CD14-positive monocyte (primary cell): ENCODE measurements at regions not wholly inside any gene's neighbourhood (a gene's known extent, or its start where the extent isn't known, plus 50 kb on each side); places are given as distances from the start of the nearest gene placed in this dataset.

ENCODE experiments used
- DNase-seq, 3 donors: peaks; one replicate each; pipeline ENCODE4 v3.0.0-alpha.2; 2011 to 2022
- H2AFZ ChIP-seq: 2 replicates; pipeline ENCODE4 v1.6.0; 2012; ENCODE audit warnings: mild to moderate bottlenecking, low read depth, low read length, inconsistent platforms; ENCODE audit not compliant: insufficient read depth, poor library complexity, severe bottlenecking
- H3K27ac ChIP-seq, 2 donors: 1 replicate in 1 of 2; 2 replicates in 1 of 2; pipeline ENCODE4 v1.5.1; 2012 to 2013; ENCODE audit warnings: low read length in 2 of 2, control low read depth in 1 of 2, inconsistent platforms in 1 of 2, low read depth in 1 of 2, mild to moderate bottlenecking in 1 of 2
- H3K27me3 ChIP-seq, 2 donors: one replicate each; pipeline versions ENCODE4 v1.6.0 to v1.6.1; 2011 to 2013; ENCODE audit warnings: low read length in 2 of 2; ENCODE audit not compliant: control insufficient read depth in 2 of 2, insufficient read depth in 2 of 2
- H3K36me3 ChIP-seq, 2 donors: replicated peaks in 1 of 2; 1 replicate in 1 of 2; 2 replicates in 1 of 2; pipeline versions ENCODE4 v1.5.1 to v1.6.1; 2012 to 2013; ENCODE audit warnings: low read length in 2 of 2, control low read depth in 1 of 2, inconsistent platforms in 1 of 2, mild to moderate bottlenecking in 1 of 2; ENCODE audit not compliant: insufficient read depth in 2 of 2, control insufficient read depth in 1 of 2
- H3K4me1 ChIP-seq, 2 donors: 1 replicate in 1 of 2; 2 replicates in 1 of 2; pipeline versions ENCODE4 v1.5.1 to v1.6.1; 2012 to 2013; ENCODE audit warnings: low read length in 2 of 2, control low read depth in 1 of 2, inconsistent platforms in 1 of 2, mild to moderate bottlenecking in 1 of 2, moderate library complexity in 1 of 2; ENCODE audit not compliant: insufficient read depth in 2 of 2, control insufficient read depth in 1 of 2
- H3K4me2 ChIP-seq: replicated peaks from 2 replicates; pipeline ENCODE3; 2012; ENCODE audit warnings: low read length, moderate library complexity, mild to moderate bottlenecking; ENCODE audit not compliant: poor library complexity, severe bottlenecking; ENCODE audit errors: extremely low read depth
- H3K4me3 ChIP-seq, 3 experiments: fragments of 200-600 bp in 1 of 3; sonication (generic) in 1 of 3; replicated peaks in 1 of 3; 1 replicate in 2 of 3; 2 replicates in 1 of 3; pipeline ENCODE4 v1.5.1; 2011 to 2013; ENCODE audit warnings: low read length in 3 of 3, mild to moderate bottlenecking in 3 of 3, control low read depth in 2 of 3, low read depth in 2 of 3, inconsistent platforms in 1 of 3, moderate library complexity in 1 of 3
- H3K79me2 ChIP-seq: 2 replicates; pipeline ENCODE4 v1.6.0; 2012; ENCODE audit warnings: mild to moderate bottlenecking, control low read depth, inconsistent platforms, low read length, moderate library complexity; ENCODE audit not compliant: insufficient read depth
- H3K9ac ChIP-seq: 2 replicates; pipeline ENCODE4 v1.6.0; 2017; ENCODE audit warnings: low read length, mild to moderate bottlenecking; ENCODE audit not compliant: insufficient read depth, poor library complexity, severe bottlenecking
- H3K9me3 ChIP-seq, 2 donors: replicated peaks in 1 of 2; 1 replicate in 1 of 2; 2 replicates in 1 of 2; pipeline versions ENCODE4 v1.5.1 to v1.6.1; 2012 to 2013; ENCODE audit warnings: low read length in 2 of 2, control low read depth in 1 of 2; ENCODE audit not compliant: control insufficient read depth in 1 of 2, insufficient read depth in 1 of 2
- H4K20me1 ChIP-seq: 2 replicates; pipeline ENCODE4 v1.6.0; 2012; ENCODE audit warnings: mild to moderate bottlenecking, low read length, control low read depth, moderate library complexity; ENCODE audit not compliant: insufficient read depth
- H3K27ac Mint-ChIP-seq, 7 donors: one replicate each; pipeline ENCODE4 v1.8.0; 2020; ENCODE audit warnings: mild to moderate bottlenecking in 7 of 7, mixed read lengths in 7 of 7, moderate library complexity in 6 of 7, inconsistent platforms in 2 of 7
- H3K27me3 Mint-ChIP-seq, 3 donors: one replicate each; pipeline ENCODE4 v1.8.0; 2021 to 2022; ENCODE audit warnings: low read depth in 3 of 3, mild to moderate bottlenecking in 3 of 3, mixed read lengths in 3 of 3, moderate library complexity in 3 of 3, inconsistent platforms in 1 of 3
- H3K36me3 Mint-ChIP-seq, 2 donors: one replicate each; pipeline ENCODE4 v1.8.0; 2020; ENCODE audit warnings: mixed read lengths in 2 of 2, inconsistent platforms in 1 of 2, mild to moderate bottlenecking in 1 of 2
- H3K4me1 Mint-ChIP-seq: one replicate; pipeline ENCODE4 v1.8.0; 2020; ENCODE audit warnings: mild to moderate bottlenecking, mixed read lengths
- H3K4me3 Mint-ChIP-seq, 2 donors: one replicate each; pipeline ENCODE4 v1.8.0; 2020; ENCODE audit warnings: mild to moderate bottlenecking in 2 of 2, mixed read lengths in 2 of 2, moderate library complexity in 1 of 2
- H3K9me3 Mint-ChIP-seq, 7 donors: one replicate each; pipeline ENCODE4 v1.8.0; 2020 to 2022; ENCODE audit warnings: mixed read lengths in 7 of 7, mild to moderate bottlenecking in 6 of 7, moderate library complexity in 6 of 7, inconsistent platforms in 2 of 7
- WGBS: methylation state at CpG from one replicate; pipeline ENCODE4 v1.1.5; 2013; ENCODE audit warnings: missing lambda C conversion rate; ENCODE audit not compliant: insufficient coverage; 5-methylcytosine and 5-hydroxymethylcytosine counted together
- intact Hi-C, 2 donors: fragments of 100-400 bp; cut with micrococcal nuclease; formaldehyde crosslinking; loops; one replicate each; pipeline versions ENCODE4 v1.15.0 to v1.15.1; 2023
- TF ChIP-seq, protein P1 (sequence below): fragments of 200-600 bp; IDR thresholded peaks from one replicate; pipeline ENCODE4 v1.8.0; 2022; ENCODE audit warnings: antibody characterized with exemption, mild to moderate bottlenecking

GRCh38 chr12:131404705-131405104, 306.2 kb upstream of the SFSWAP start:
- Mint-ChIP-seq H3K4me3 (no peak overlapping the region), H3K4me1 (no peaks in the 10 kb centered on the region), H3K36me3 (no peaks in the 10 kb centered on the region), H3K27ac (no peak overlapping the region), H3K9me3 (peaks cover 0 to 4% (median 1%) of the 10 kb centered on the region in 7 donors), H3K27me3 (peaks cover 0 to 9% (median 2%) of the 10 kb centered on the region in 3 donors)
- H3K79me2 ChIP-seq, result no peaks in the 10 kb centered on the region
- TF ChIP-seq, protein P1, sequence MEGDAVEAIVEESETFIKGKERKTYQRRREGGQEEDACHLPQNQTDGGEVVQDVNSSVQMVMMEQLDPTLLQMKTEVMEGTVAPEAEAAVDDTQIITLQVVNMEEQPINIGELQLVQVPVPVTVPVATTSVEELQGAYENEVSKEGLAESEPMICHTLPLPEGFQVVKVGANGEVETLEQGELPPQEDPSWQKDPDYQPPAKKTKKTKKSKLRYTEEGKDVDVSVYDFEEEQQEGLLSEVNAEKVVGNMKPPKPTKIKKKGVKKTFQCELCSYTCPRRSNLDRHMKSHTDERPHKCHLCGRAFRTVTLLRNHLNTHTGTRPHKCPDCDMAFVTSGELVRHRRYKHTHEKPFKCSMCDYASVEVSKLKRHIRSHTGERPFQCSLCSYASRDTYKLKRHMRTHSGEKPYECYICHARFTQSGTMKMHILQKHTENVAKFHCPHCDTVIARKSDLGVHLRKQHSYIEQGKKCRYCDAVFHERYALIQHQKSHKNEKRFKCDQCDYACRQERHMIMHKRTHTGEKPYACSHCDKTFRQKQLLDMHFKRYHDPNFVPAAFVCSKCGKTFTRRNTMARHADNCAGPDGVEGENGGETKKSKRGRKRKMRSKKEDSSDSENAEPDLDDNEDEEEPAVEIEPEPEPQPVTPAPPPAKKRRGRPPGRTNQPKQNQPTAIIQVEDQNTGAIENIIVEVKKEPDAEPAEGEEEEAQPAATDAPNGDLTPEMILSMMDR, result no peak
- no peak overlapping the region for H3K4me2 ChIP-seq
- no peak overlapping the region for H2AFZ ChIP-seq
- no peaks in the 10 kb centered on the region for H3K36me3 ChIP-seq
- intact Hi-C loops, result no loop called here
- no peak overlapping the region for H3K9ac ChIP-seq
- H3K27ac ChIP-seq, result no peak overlapping the region
- no peak for DNase-seq
- no peaks in the 10 kb centered on the region for H3K9me3 ChIP-seq
- 86% methylated on average over 3 of the region's 3 CpGs for WGBS
- H3K4me3 ChIP-seq, result no peak overlapping the region
- H4K20me1 ChIP-seq, result no peaks in the 10 kb centered on the region
- H3K4me1 ChIP-seq, result no peaks in the 10 kb centered on the region
- H3K27me3 ChIP-seq, result no peaks in the 10 kb centered on the region

DNA sequence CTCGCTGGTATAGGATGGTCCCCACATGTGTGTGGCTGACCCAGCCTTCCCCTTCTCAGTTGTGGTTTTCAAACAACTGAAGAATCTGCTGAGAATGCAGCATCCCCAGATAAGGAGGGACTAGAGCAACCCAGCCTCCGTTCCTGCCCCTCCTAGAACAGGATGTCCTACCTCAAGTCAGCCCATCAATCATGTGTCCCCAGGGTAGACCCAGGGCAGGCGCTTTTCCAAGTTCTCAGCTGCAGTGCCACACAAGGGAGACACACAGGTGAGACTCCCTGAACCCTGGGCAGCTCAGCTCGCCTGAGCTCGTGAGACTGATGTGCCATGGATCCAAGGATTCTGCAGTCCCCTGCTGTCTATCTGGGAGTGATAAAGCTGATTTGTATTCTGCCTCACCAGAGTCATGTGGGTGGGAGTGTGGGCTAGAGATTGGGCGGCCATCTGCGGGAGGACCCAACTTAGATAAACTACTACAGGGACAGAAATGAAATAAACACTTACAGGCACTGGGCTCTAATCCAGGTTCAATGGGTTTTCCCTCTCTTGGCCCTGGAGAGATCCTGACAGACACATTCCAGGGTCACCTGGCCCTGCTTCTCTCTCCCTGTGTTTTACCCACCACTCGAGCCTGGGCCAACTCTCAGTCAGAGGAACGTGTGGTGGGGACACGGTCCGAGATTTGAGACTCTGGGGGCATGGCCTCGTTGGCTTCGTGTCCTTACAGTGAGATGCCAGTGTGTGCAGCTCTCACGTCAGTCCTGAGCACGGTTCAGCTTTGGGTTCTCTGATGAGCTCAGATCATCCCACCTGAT, 303.5 kb upstream of the SFSWAP start:
- no peaks in the 10 kb centered on the region for H3K4me1 ChIP-seq
- no peaks in the 10 kb centered on the region for H3K27me3 ChIP-seq
- Mint-ChIP-seq H3K9me3 (peaks cover 0 to 4% (median 1%) of the 10 kb centered on the region in 7 donors), H3K4me3 (no peak overlapping the region), H3K27ac (no peak overlapping the region), H3K27me3 (peaks cover 1 to 9% (median 2%) of the 10 kb centered on the region in 3 donors), H3K36me3 (no peaks in the 10 kb centered on the region), H3K4me1 (no peaks in the 10 kb centered on the region)
- no peak for DNase-seq
- no peak overlapping the region for H2AFZ ChIP-seq
- no peaks in the 10 kb centered on the region for H4K20me1 ChIP-seq
- no peak overlapping the region for H3K9ac ChIP-seq
- 74% methylated on average over 12 of the region's 15 CpGs for WGBS
- no peaks in the 10 kb centered on the region for H3K79me2 ChIP-seq
- intact Hi-C loops, result no loop called here
- H3K4me2 ChIP-seq, result no peak overlapping the region
- no peaks in the 10 kb centered on the region for H3K9me3 ChIP-seq
- H3K4me3 ChIP-seq, result no peak overlapping the region
- H3K36me3 ChIP-seq, result no peaks in the 10 kb centered on the region
- TF ChIP-seq, protein P1, result no peak
- H3K27ac ChIP-seq, result no peak overlapping the region
